Ishikawa (cell line): ENCODE measurements at regions not wholly inside any gene's neighbourhood (a gene's known extent, or its start where the extent isn't known, plus 50 kb on each side); places are given as distances from the start of the nearest gene placed in this dataset.

Experiments used
- FOXM1 ChIP-seq: IDR thresholded peaks from 2 replicates; pipeline ENCODE4 v1.6.1; 2012; ENCODE audit warnings: low read depth, borderline replicate concordance
- RAD21 ChIP-seq: IDR thresholded peaks from 2 replicates; pipeline ENCODE4 v1.6.1; 2012; ENCODE audit warnings: low read depth
- TAF1 ChIP-seq: IDR thresholded peaks from 2 replicates; pipeline ENCODE4 v1.6.1; 2012; ENCODE audit warnings: low read depth, mild to moderate bottlenecking
- TF ChIP-seq, protein P1 (sequence below): IDR thresholded peaks from 2 replicates; pipeline ENCODE4 v1.6.1; 2012; ENCODE audit warnings: low read depth, mild to moderate bottlenecking

DNA sequence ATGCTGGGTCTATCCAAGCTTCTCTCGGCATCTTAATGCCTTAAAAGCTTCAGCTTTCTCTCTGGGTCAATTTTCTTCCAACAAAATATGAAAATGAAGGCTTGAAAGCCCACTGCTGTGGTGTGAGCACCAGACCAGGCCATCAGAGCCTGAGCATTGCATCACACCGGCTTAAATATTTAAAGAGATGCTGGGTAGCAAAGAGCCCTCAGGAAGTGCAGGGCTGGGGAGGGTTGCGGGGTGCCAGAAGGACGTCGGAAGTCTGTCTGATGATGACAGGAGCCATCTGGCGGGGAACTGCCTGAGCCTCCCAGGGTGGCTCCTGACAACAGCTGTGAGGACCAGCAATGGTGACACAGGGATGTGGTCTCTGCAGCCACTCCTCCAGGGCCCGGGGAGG lies 185.5 kb downstream of the OLFM1 start:
- TF ChIP-seq, protein P1, sequence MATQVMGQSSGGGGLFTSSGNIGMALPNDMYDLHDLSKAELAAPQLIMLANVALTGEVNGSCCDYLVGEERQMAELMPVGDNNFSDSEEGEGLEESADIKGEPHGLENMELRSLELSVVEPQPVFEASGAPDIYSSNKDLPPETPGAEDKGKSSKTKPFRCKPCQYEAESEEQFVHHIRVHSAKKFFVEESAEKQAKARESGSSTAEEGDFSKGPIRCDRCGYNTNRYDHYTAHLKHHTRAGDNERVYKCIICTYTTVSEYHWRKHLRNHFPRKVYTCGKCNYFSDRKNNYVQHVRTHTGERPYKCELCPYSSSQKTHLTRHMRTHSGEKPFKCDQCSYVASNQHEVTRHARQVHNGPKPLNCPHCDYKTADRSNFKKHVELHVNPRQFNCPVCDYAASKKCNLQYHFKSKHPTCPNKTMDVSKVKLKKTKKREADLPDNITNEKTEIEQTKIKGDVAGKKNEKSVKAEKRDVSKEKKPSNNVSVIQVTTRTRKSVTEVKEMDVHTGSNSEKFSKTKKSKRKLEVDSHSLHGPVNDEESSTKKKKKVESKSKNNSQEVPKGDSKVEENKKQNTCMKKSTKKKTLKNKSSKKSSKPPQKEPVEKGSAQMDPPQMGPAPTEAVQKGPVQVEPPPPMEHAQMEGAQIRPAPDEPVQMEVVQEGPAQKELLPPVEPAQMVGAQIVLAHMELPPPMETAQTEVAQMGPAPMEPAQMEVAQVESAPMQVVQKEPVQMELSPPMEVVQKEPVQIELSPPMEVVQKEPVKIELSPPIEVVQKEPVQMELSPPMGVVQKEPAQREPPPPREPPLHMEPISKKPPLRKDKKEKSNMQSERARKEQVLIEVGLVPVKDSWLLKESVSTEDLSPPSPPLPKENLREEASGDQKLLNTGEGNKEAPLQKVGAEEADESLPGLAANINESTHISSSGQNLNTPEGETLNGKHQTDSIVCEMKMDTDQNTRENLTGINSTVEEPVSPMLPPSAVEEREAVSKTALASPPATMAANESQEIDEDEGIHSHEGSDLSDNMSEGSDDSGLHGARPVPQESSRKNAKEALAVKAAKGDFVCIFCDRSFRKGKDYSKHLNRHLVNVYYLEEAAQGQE = no peak
- no peak for TF ChIP-seq FOXM1
- TF ChIP-seq TAF1 = no peak
- TF ChIP-seq RAD21 = no peak
